HEK293 (cell line): ENCODE measurements at regions not wholly inside any gene's neighbourhood (a gene's known extent, or its start where the extent isn't known, plus 50 kb on each side); places are given as distances from the start of the nearest gene placed in this dataset.
"Not testable (repeated sequence)": the region's sequence is repeated elsewhere in the genome, so short reads cannot be mapped to it uniquely, and the experiment has no call there.

ENCODE experiments used
- CTCF ChIP-seq: fragments of 450-650 bp; formaldehyde crosslinking; IDR thresholded peaks from 2 replicates; pipeline ENCODE4 v1.5.1; 2016; ENCODE audit warnings: missing biosample characterization, missing genetic modification characterization
- HOXA7 ChIP-seq: sonication (generic); formaldehyde crosslinking; IDR thresholded peaks from 2 replicates; pipeline ENCODE4 v1.8.1; 2022; ENCODE audit warnings: missing genetic modification reagents, borderline replicate concordance
- REST ChIP-seq: fragments of 450-650 bp; formaldehyde crosslinking; IDR thresholded peaks from 2 replicates; pipeline ENCODE4 v1.5.1; 2016; ENCODE audit warnings: missing biosample characterization, missing genetic modification characterization
- YY1 ChIP-seq: fragments of 450-650 bp; formaldehyde crosslinking; IDR thresholded peaks from 2 replicates; pipeline ENCODE4 v1.5.1; 2018; ENCODE audit warnings: missing biosample characterization, missing genetic modification characterization
- ZBTB7A ChIP-seq: fragments of 450-650 bp; formaldehyde crosslinking; IDR thresholded peaks from 2 replicates; pipeline ENCODE4 v1.5.1; 2016; ENCODE audit warnings: low read depth, missing biosample characterization, missing genetic modification characterization
- ZNF132 ChIP-seq: fragments of 450-650 bp; formaldehyde crosslinking; IDR thresholded peaks from 2 replicates; pipeline ENCODE4 v1.5.1; 2017; ENCODE audit warnings: missing biosample characterization, missing genetic modification characterization, borderline replicate concordance
- ZNF146 ChIP-seq: fragments of 450-650 bp; formaldehyde crosslinking; IDR thresholded peaks from 2 replicates; pipeline ENCODE4 v1.5.1; 2016; ENCODE audit warnings: missing biosample characterization, missing genetic modification characterization
- ZNF221 ChIP-seq: fragments of 450-650 bp; formaldehyde crosslinking; IDR thresholded peaks from 2 replicates; pipeline ENCODE4 v1.5.1; 2017; ENCODE audit warnings: missing biosample characterization, missing genetic modification characterization, borderline replicate concordance
- ZNF274 ChIP-seq, 2 experiments: fragments of 200-500 bp in 1 of 2; fragments of 450-650 bp in 1 of 2; sonication (Bioruptor generic) in 1 of 2; formaldehyde crosslinking in 1 of 2; IDR thresholded peaks; 2 replicates each; pipeline versions ENCODE4 v1.5.1 to v1.6.1; 2014 to 2016; ENCODE audit warnings: borderline replicate concordance in 1 of 2, inconsistent platforms in 1 of 2, low read length in 1 of 2, missing biosample characterization in 1 of 2, missing genetic modification characterization in 1 of 2
- ZNF394 ChIP-seq: fragments of 450-650 bp; formaldehyde crosslinking; IDR thresholded peaks from 2 replicates; pipeline ENCODE4 v1.5.1; 2016; ENCODE audit warnings: missing biosample characterization, missing genetic modification characterization, mild to moderate bottlenecking, moderate library complexity, borderline replicate concordance
- ZNF513 ChIP-seq: fragments of 450-650 bp; IDR thresholded peaks from 2 replicates; pipeline ENCODE4 v1.5.1; 2018; ENCODE audit warnings: missing biosample characterization, missing genetic modification characterization
- ZNF530 ChIP-seq: fragments of 450-650 bp; formaldehyde crosslinking; IDR thresholded peaks from 2 replicates; pipeline ENCODE4 v1.5.1; 2016; ENCODE audit warnings: low read depth, missing biosample characterization, missing genetic modification characterization
- ZNF621 ChIP-seq: fragments of 450-650 bp; formaldehyde crosslinking; IDR thresholded peaks from 2 replicates; pipeline ENCODE4 v1.5.1; 2017; ENCODE audit warnings: missing biosample characterization, missing genetic modification characterization
- ZNF776 ChIP-seq: fragments of 450-650 bp; formaldehyde crosslinking; IDR thresholded peaks from 2 replicates; pipeline ENCODE4 v1.5.0; 2017; ENCODE audit warnings: missing biosample characterization, missing genetic modification characterization, borderline replicate concordance

- TF ChIP-seq ZBTB7A (tag by site-specific recombination); CTCF (tag by site-specific recombination); ZNF530; ZNF394; ZNF221 (tag by site-specific recombination); REST; ZNF776 (tag by site-specific recombination); ZNF513 (tag by site-specific recombination); YY1 (tag by site-specific recombination); ZNF132 (tag by site-specific recombination); ZNF274 (IDR thresholded peaks at IDR 0.05; ENCODE audit: low read length); ZNF274 (tag by site-specific recombination; IDR thresholded peaks at IDR 0.05; ENCODE audit: borderline replicate concordance); ZNF621 (tag by site-specific recombination); HOXA7 (CRISPR knock-in tag); ZNF146: not testable (repeated sequence)
Observed at GRCh38 chr7:150090776-150091175, 217.0 kb downstream of the ATP6V0E2 start.
